ENCODE measurements at regions not wholly inside any gene's neighbourhood (a gene's known extent, or its start where the extent isn't known, plus 50 kb on each side); places are given as distances from the start of the nearest gene placed in this dataset.

DNA sequence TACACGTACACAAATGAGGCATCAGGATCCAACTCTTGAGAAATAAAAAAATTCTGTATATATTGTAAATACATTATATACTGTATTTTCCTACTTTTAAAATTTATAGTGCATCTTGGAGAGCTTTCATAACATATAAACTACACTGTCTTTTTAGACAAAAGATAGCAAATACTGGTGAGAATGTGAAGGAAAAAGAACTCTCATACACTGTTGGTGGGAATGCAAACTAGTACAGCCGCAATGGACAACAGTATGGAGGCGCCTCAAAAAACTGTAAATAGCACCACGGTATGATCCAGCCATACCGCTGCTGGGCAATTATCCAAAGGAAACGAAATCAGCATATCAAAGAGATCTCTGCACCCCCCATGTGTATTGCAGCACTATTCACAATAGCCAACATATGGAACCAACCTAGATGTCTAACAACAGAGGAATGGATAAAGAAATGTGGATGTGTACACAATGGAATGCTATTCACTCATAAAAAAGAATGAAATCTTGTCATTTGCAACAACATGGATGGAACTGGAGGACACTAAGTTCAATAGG, 292.4 kb downstream of the EFNB2 start:
- H3K27ac ChIP-seq = no peak overlapping the region
- no peaks in the 10 kb centered on the region for H3K36me3 ChIP-seq
- no peaks in the 10 kb centered on the region for H3K4me1 ChIP-seq
- DNase-seq (ENCODE audit: low spot score in 2 of 2) = no peak
- H3K27me3 ChIP-seq = no peaks in the 10 kb centered on the region
- TF ChIP-seq, protein P1, sequence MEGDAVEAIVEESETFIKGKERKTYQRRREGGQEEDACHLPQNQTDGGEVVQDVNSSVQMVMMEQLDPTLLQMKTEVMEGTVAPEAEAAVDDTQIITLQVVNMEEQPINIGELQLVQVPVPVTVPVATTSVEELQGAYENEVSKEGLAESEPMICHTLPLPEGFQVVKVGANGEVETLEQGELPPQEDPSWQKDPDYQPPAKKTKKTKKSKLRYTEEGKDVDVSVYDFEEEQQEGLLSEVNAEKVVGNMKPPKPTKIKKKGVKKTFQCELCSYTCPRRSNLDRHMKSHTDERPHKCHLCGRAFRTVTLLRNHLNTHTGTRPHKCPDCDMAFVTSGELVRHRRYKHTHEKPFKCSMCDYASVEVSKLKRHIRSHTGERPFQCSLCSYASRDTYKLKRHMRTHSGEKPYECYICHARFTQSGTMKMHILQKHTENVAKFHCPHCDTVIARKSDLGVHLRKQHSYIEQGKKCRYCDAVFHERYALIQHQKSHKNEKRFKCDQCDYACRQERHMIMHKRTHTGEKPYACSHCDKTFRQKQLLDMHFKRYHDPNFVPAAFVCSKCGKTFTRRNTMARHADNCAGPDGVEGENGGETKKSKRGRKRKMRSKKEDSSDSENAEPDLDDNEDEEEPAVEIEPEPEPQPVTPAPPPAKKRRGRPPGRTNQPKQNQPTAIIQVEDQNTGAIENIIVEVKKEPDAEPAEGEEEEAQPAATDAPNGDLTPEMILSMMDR (IDR thresholded peaks at IDR 0.05) = no peak
- TF ChIP-seq POLR2AphosphoS5 (IDR thresholded peaks at IDR 0.05) = no peak
- TF ChIP-seq POLR2A (IDR thresholded peaks at IDR 0.05) = no peak
- intact Hi-C loops (cut with DNase I; ENCODE audit: low total_unique reads) = no loop called here
- H3K4me3 ChIP-seq = no peak overlapping the region
- no peaks in the 10 kb centered on the region for H3K9me3 ChIP-seq

GRCh38 chr13:106241974-106242953, 293.2 kb downstream of the EFNB2 start:
- no peaks in the 10 kb centered on the region for H3K27me3 ChIP-seq
- H3K4me3 ChIP-seq = no peak overlapping the region
- TF ChIP-seq, protein P1 (IDR thresholded peaks at IDR 0.05) = no peak
- TF ChIP-seq POLR2A (IDR thresholded peaks at IDR 0.05) (no peak), POLR2AphosphoS5 (IDR thresholded peaks at IDR 0.05) (no peak)
- no peaks in the 10 kb centered on the region for H3K4me1 ChIP-seq
- DNase-seq (ENCODE audit: low spot score in 2 of 2) = no peak
- intact Hi-C loops (cut with DNase I; ENCODE audit: low total_unique reads) = no loop called here
- no peaks in the 10 kb centered on the region for H3K36me3 ChIP-seq
- H3K27ac ChIP-seq = no peak overlapping the region
- no peaks in the 10 kb centered on the region for H3K9me3 ChIP-seq

- Histone ChIP-seq H3K36me3 (no peaks in the 10 kb centered on the region), H3K4me3 (no peak overlapping the region), H3K27me3 (no peaks in the 10 kb centered on the region), H3K4me1 (no peaks in the 10 kb centered on the region), H3K9me3 (no peaks in the 10 kb centered on the region), H3K27ac (no peak overlapping the region)
- TF ChIP-seq POLR2A (IDR thresholded peaks at IDR 0.05) (no peak), POLR2AphosphoS5 (IDR thresholded peaks at IDR 0.05) (no peak)
- TF ChIP-seq, protein P1 (IDR thresholded peaks at IDR 0.05) = no peak
- no peak for DNase-seq (ENCODE audit: low spot score in 2 of 2)
- intact Hi-C loops (cut with DNase I; ENCODE audit: low total_unique reads) = no loop called here
Observed at GRCh38 chr13:106238690-106239089, 296.8 kb downstream of the EFNB2 start.

DNA sequence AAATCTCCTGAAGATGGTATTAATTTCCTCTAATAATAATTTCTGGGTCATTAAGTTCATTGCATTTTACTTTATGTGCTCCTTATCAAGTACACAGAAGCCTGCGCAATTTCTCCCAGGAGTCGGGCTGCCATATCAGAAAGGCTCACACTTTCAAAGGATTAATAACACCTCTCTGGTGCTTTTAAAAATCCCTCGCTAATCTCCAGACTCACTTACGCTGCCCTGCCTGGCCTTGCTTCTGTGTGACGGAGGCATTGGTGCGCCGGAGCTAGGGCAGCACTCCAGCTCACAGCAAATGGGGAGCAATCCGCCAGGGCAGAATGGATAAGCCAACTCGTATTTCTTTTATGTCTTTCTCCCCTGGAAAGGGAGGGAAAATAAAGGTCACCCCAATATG, 300.8 kb downstream of the EFNB2 start:
- H3K27me3 ChIP-seq = no peaks in the 10 kb centered on the region
- H3K27ac ChIP-seq = no peak overlapping the region
- no peak for TF ChIP-seq POLR2AphosphoS5 (IDR thresholded peaks at IDR 0.05)
- TF ChIP-seq POLR2A (IDR thresholded peaks at IDR 0.05) = no peak
- TF ChIP-seq, protein P1 (IDR thresholded peaks at IDR 0.05) = no peak
- no peaks in the 10 kb centered on the region for H3K9me3 ChIP-seq
- no peaks in the 10 kb centered on the region for H3K36me3 ChIP-seq
- H3K4me1 ChIP-seq = no peaks in the 10 kb centered on the region
- no peak overlapping the region for H3K4me3 ChIP-seq
- no peak for DNase-seq (ENCODE audit: low spot score in 2 of 2)
- intact Hi-C loops (cut with DNase I; ENCODE audit: low total_unique reads) = no loop called here

DNA sequence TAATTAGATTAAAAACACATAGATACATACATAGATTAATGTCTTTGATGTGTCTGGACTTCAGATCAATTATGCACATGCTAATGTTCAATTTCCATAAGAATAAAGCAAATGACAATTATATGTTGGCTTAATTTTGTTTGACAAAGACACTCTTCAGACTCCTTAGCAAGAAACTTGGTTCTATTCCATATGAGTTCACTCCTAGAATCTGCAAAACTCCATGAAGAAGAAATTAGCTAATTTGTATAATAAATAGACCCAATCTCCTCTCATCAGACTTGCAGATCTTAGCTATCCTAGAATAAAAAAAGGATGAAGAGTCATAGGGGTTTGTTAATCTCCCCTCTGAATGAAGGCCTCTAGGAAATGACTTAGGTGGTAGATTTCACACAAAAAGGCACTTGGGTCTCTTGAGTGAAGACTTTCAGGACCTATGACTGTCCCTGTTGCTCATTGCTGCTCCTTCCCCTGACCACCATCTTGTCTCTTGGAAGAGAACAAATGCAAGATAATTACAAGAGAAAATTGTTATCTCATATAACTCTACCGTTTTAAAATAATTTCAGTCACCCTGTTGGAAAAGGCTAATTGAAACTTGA, 302.2 kb downstream of the EFNB2 start:
- H3K27ac ChIP-seq = no peak overlapping the region
- DNase-seq (ENCODE audit: low spot score in 2 of 2) = no peak
- H3K4me3 ChIP-seq = no peak overlapping the region
- no peaks in the 10 kb centered on the region for H3K36me3 ChIP-seq
- no peaks in the 10 kb centered on the region for H3K27me3 ChIP-seq
- H3K9me3 ChIP-seq = no peaks in the 10 kb centered on the region
- H3K4me1 ChIP-seq = no peaks in the 10 kb centered on the region
- TF ChIP-seq POLR2AphosphoS5 (IDR thresholded peaks at IDR 0.05) = no peak
- TF ChIP-seq, protein P1 (IDR thresholded peaks at IDR 0.05) = no peak
- TF ChIP-seq POLR2A (IDR thresholded peaks at IDR 0.05) = no peak
- intact Hi-C loops (cut with DNase I; ENCODE audit: low total_unique reads) = no loop called here

Data from breast epithelium (tissue), 4 donors.